H54 (cell line): ENCODE measurements at regions not wholly inside any gene's neighbourhood (a gene's known extent, or its start where the extent isn't known, plus 50 kb on each side); places are given as distances from the start of the nearest gene placed in this dataset.
"Not testable (repeated sequence)": the region's sequence is repeated elsewhere in the genome, so short reads cannot be mapped to it uniquely, and the experiment has no call there.

Source experiments
- DNase-seq: peaks from one replicate; pipeline ENCODE4 v3.0.0; 2011; ENCODE audit warnings: low spot score, mixed read lengths; ENCODE audit not compliant: insufficient read length
- FAIRE-seq: peaks from 3 replicates; lab custom pipeline; 2011; peaks lifted over from hg19 to GRCh38; lab: Jason Lieb, UNC
- POLR2A ChIP-seq: IDR thresholded peaks from 2 replicates; pipeline ENCODE4 v1.6.1; 2011; ENCODE audit warnings: low read depth, mild to moderate bottlenecking, low read length

DNA sequence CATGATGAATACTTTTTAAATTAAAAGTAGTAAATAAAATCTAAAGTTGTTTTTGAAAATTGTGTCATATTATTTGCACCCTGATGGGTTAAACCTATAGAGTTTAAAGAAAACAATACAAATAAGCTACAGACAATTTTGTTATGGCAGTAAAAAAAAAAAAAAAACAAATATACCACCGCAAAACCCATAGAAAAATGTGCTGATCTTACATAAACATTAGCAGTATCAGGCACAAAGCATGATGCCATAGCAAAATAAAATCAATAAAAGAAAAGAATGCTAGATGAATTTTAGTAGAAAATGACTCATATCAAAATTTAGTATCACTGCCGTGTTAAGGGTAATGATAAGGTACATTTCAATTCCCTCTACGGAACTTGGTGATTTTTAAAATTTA lies 826.0 kb downstream of the SLITRK1 start:
- FAIRE-seq, result no peak
- DNase-seq, result no peak
- TF ChIP-seq POLR2A, result no peak

GRCh38 chr13:83048419-83048818 lies 833.9 kb downstream of the SLITRK1 start:
- no peak for TF ChIP-seq POLR2A
- FAIRE-seq (no peak), DNase-seq (no peak)

- no peak for TF ChIP-seq POLR2A
Measured at GRCh38 chr13:83024955-83025594, 857.2 kb downstream of the SLITRK1 start.

GRCh38 chr13:83024232-83024631 lies 858.0 kb downstream of the SLITRK1 start:
- FAIRE-seq (no peak), DNase-seq (no peak)
- no peak for TF ChIP-seq POLR2A

More at GRCh38 chr13:83024955-83025594, 857.2 kb downstream of the SLITRK1 start:
- peak; percentile 20 for FAIRE-seq
- DNase-seq, result no peak

GRCh38 chr13:83019986-83020385 lies 862.3 kb downstream of the SLITRK1 start:
- FAIRE-seq (no peak), DNase-seq (no peak)
- TF ChIP-seq POLR2A, result no peak

- FAIRE-seq (no peak), DNase-seq (no peak)
- no peak for TF ChIP-seq POLR2A
Measured at GRCh38 chr13:83009987-83010386, 872.3 kb downstream of the SLITRK1 start.

DNA sequence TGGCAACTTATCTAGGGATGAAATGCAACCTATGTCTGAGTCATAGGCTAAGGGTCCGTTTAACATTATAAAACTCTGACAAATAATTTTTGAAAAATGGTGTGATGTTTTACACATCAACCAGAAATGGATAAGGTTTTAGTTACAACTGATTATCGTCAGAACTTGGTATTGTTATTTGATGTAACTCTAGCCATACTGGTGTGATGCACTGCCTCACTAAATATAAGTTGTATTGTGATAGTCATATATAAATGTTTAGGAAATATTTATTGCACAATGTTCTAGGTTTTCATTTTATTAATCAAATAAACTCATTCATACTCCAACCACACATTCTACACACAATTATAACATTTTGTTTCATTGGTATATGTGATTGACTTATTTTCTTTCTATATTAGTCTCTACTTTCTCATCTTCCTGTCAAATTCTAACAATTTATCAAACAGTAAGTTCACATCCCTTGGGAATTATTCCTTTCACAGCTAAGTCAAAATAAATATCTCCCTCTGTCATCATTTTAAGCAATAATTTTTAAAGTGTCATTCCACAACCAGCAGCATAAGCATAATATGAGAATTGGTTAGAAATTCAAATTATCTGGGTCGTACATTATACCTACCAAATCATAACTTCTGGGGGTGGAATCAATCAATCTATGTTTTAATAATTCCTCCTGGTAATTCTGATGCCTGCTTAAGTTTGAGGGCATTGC lies 873.9 kb downstream of the SLITRK1 start:
- no peak for TF ChIP-seq POLR2A
- DNase-seq (no peak), FAIRE-seq (peak; percentile 60)

- no peak for TF ChIP-seq POLR2A
Measured at GRCh38 chr13:83007226-83007625, 875.0 kb downstream of the SLITRK1 start.

DNA sequence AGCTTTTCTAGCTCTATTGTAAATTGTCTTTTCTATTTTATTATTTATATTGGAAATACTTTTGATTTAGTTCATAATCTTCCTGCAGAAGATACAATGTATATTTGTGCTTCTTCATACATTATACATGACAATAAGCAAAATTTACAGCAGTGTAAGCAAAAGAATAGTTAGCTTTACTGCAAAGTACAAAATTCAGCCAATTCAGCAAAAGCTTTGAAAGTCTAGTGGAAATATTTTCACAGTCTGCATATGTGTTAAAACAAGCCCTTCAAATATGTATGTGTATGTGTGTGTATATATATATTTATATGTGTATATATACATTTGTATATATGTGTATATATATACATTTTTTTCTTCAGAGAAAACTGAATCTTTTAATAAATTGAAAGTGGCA lies 879.1 kb downstream of the SLITRK1 start:
- TF ChIP-seq POLR2A, result no peak
- DNase-seq (no peak), FAIRE-seq (no peak)

More at GRCh38 chr13:83007226-83007625, 875.0 kb downstream of the SLITRK1 start:
- DNase-seq, result no peak
- FAIRE-seq, result no peak

GRCh38 chr13:82993417-82993816 lies 888.9 kb downstream of the SLITRK1 start:
- DNase-seq (no peak), FAIRE-seq (peak; percentile 86)
- TF ChIP-seq POLR2A, result no peak

GRCh38 chr13:82976499-82976898 lies 905.8 kb downstream of the SLITRK1 start:
- no peak for DNase-seq
- FAIRE-seq, result no peak
- TF ChIP-seq POLR2A, result no peak

- TF ChIP-seq POLR2A, result no peak
- DNase-seq (no peak), FAIRE-seq (peak; percentile 53)
Measured at GRCh38 chr13:82963226-82964099, 918.8 kb downstream of the SLITRK1 start.

GRCh38 chr13:82962397-82962796 lies 919.9 kb downstream of the SLITRK1 start:
- DNase-seq (no peak), FAIRE-seq (no peak)
- no peak for TF ChIP-seq POLR2A

DNA sequence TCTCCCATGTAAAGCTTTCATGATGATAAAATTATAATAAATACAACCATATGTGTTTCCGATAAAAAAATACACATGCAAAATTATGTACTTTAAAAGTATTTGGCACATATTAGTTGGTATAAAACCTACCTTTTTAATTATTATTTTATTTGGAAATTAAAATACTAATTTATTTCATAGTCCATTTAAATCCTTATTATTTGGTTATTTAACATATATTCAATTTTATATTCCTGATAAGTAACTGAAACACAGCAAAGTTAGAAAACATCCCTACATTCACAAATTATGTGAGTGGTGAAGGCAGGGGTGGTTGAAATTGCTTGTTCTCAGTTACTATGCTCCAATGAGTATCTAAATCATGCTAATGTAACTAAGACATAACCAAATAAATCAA lies 920.5 kb downstream of the SLITRK1 start:
- FAIRE-seq (no peak), DNase-seq (no peak)
- no peak for TF ChIP-seq POLR2A

- not testable (repeated sequence) for DNase-seq, FAIRE-seq
Measured at GRCh38 chr13:82952336-82952735, 929.9 kb downstream of the SLITRK1 start.
